Activated CD8-positive, alpha-beta T cell treated with anti-CD3 and anti-CD28 coated beads for 36 hours (primary cell): ENCODE measurements at regions not wholly inside any gene's neighbourhood (a gene's known extent, or its start where the extent isn't known, plus 50 kb on each side); places are given as distances from the start of the nearest gene placed in this dataset.

ENCODE experiments used
- ATAC-seq: fragments of 200-7000 bp; cut with Tn5 transposase; one replicate; pipeline ENCODE4 v1.10.0; 2021; ENCODE audit warnings: mild to moderate bottlenecking, moderate library complexity
- CTCF ChIA-PET: fragments of 350-600 bp; sonication (Branson Sonifier 250); formaldehyde crosslinking; loops from one replicate; lab custom pipeline; 2021; ENCODE audit warnings: antibody characterized with exemption; lab: Charles Lee
- POLR2A ChIA-PET: fragments of 350-600 bp; sonication (Branson Sonifier 250); formaldehyde crosslinking; loops from one replicate; lab custom pipeline; 2021; ENCODE audit warnings: antibody characterized with exemption; lab: Charles Lee
- DNase-seq: peaks from one replicate; pipeline ENCODE4 v3.0.0-alpha.2; 2020
- H3K27ac Mint-ChIP-seq: one replicate; pipeline ENCODE4 v1.8.0; 2021; ENCODE audit warnings: mild to moderate bottlenecking, mixed read lengths
- H3K27me3 Mint-ChIP-seq: one replicate; pipeline ENCODE4 v1.8.0; 2021; ENCODE audit warnings: mixed read lengths
- H3K36me3 Mint-ChIP-seq: one replicate; pipeline ENCODE4 v1.8.0; 2021; ENCODE audit warnings: low read depth, mixed read lengths
- H3K4me1 Mint-ChIP-seq: one replicate; pipeline ENCODE4 v1.8.0; 2021; ENCODE audit warnings: low read depth, mixed read lengths
- H3K4me3 Mint-ChIP-seq: one replicate; pipeline ENCODE4 v1.8.0; 2021; ENCODE audit warnings: mild to moderate bottlenecking, moderate library complexity, mixed read lengths
- H3K9me3 Mint-ChIP-seq: one replicate; pipeline ENCODE4 v1.8.0; 2021; ENCODE audit warnings: mixed read lengths
- CTCF ChIP-seq: fragments of 200-600 bp; IDR thresholded peaks from one replicate; pipeline ENCODE4 v1.8.0; 2022; ENCODE audit warnings: antibody characterized with exemption, mild to moderate bottlenecking
- intact Hi-C: fragments of 100-400 bp; cut with micrococcal nuclease; formaldehyde crosslinking; loops from one replicate; pipeline ENCODE4 v1.10.0; 2022

GRCh38 chr7:27329909-27330308 lies 87.3 kb downstream of the EVX1 start:
- TF ChIP-seq CTCF: no peak

GRCh38 chr7:27339478-27339877 lies 96.9 kb downstream of the EVX1 start:
- Mint-ChIP-seq H3K36me3 (no peaks in the 10 kb centered on the region), H3K4me3 (no peak overlapping the region), H3K9me3 (no peaks in the 10 kb centered on the region), H3K27ac (no peak overlapping the region), H3K27me3 (peaks cover 11% of the 10 kb centered on the region), H3K4me1 (peaks cover 3% of the 10 kb centered on the region)
- no peak for ATAC-seq
- intact Hi-C loops: no loop called here
- no peak for TF ChIP-seq CTCF
- POLR2A ChIA-PET: no interaction called here
- no peak for DNase-seq
- CTCF ChIA-PET: no interaction called here

More at GRCh38 chr7:27329909-27330308, 87.3 kb downstream of the EVX1 start:
- ChIA-PET CTCF (no interaction called here), POLR2A (no interaction called here)
- peaks cover 9% of the 10 kb centered on the region for H3K9me3 Mint-ChIP-seq
- no peak overlapping the region for H3K27ac Mint-ChIP-seq
- intact Hi-C loops: no loop called here
- ATAC-seq (no peak), DNase-seq (no peak)
- no peaks in the 10 kb centered on the region for H3K36me3 Mint-ChIP-seq
- H3K4me1 Mint-ChIP-seq: no peaks in the 10 kb centered on the region
- H3K4me3 Mint-ChIP-seq: no peak overlapping the region
- peaks cover 4% of the 10 kb centered on the region for H3K27me3 Mint-ChIP-seq

GRCh38 chr7:27344471-27344870 lies 101.9 kb downstream of the EVX1 start:
- H3K9me3 Mint-ChIP-seq: no peaks in the 10 kb centered on the region
- TF ChIP-seq CTCF: no peak
- POLR2A ChIA-PET: no interaction called here
- peaks cover 11% of the 10 kb centered on the region for H3K27me3 Mint-ChIP-seq
- DNase-seq (no peak), ATAC-seq (no peak)
- intact Hi-C loops: no loop called here
- no peaks in the 10 kb centered on the region for H3K36me3 Mint-ChIP-seq
- peaks cover under 1% of the 10 kb centered on the region for H3K4me1 Mint-ChIP-seq
- no peak overlapping the region for H3K27ac Mint-ChIP-seq
- CTCF ChIA-PET: interaction anchor here (1.0 kb wide), 1 partner anchor 148 kb away, joined by 3 read pairs; no protein-coding TSS in a partner anchor
- no peak overlapping the region for H3K4me3 Mint-ChIP-seq

GRCh38 chr7:27345164-27345887 lies 102.7 kb downstream of the EVX1 start:
- no peak overlapping the region for H3K27ac Mint-ChIP-seq
- CTCF ChIA-PET: interaction anchor here (1.0 kb wide), 1 partner anchor 149 kb away, joined by 3 read pairs; no protein-coding TSS in a partner anchor

More at GRCh38 chr7:27345164-27345887, 102.7 kb downstream of the EVX1 start:
- ATAC-seq (no peak), DNase-seq (no peak)
- intact Hi-C loops: no loop called here
- H3K27me3 Mint-ChIP-seq: peaks cover 11% of the 10 kb centered on the region
- no peak for TF ChIP-seq CTCF
- H3K9me3 Mint-ChIP-seq: no peaks in the 10 kb centered on the region
- H3K4me3 Mint-ChIP-seq: no peak overlapping the region
- no peaks in the 10 kb centered on the region for H3K4me1 Mint-ChIP-seq
- POLR2A ChIA-PET: no interaction called here
- no peaks in the 10 kb centered on the region for H3K36me3 Mint-ChIP-seq
